GM21619 (cell line): ENCODE measurements at regions not wholly inside any gene's neighbourhood (a gene's known extent, or its start where the extent isn't known, plus 50 kb on each side); places are given as distances from the start of the nearest gene placed in this dataset.
A peak's percentile ranks its signal among the peaks of the same experiment; 100 is the strongest.

ENCODE experiments used
- ATAC-seq: cut with Tn5 transposase; IDR thresholded peaks from one replicate; pipeline ENCODE4 v1.9.1; 2021; ENCODE audit not compliant: unreplicated experiment

- ATAC-seq = no peak
Measured at GRCh38 chr5:56440871-56441740, 208.0 kb upstream of the ANKRD55 start.

GRCh38 chr5:56434986-56435385 is 201.9 kb upstream of the ANKRD55 start:
- no peak for ATAC-seq

GRCh38 chr5:56433039-56433617 is 200.0 kb upstream of the ANKRD55 start:
- no peak for ATAC-seq

- ATAC-seq = no peak
Measured at GRCh38 chr5:56432321-56432720, 199.2 kb upstream of the ANKRD55 start.

- ATAC-seq = no peak
Measured at GRCh38 chr5:56430422-56430821, 197.3 kb upstream of the ANKRD55 start.

GRCh38 chr5:56429110-56429561 is 196.0 kb upstream of the ANKRD55 start:
- no peak for ATAC-seq

- no peak for ATAC-seq
Measured at GRCh38 chr5:56426693-56427092, 193.6 kb upstream of the ANKRD55 start.

- ATAC-seq = no peak
Measured at GRCh38 chr5:56422076-56422762, 189.1 kb upstream of the ANKRD55 start.

- no peak for ATAC-seq
Measured at GRCh38 chr5:56421246-56422075, 188.3 kb upstream of the ANKRD55 start.

- no peak for ATAC-seq
Measured at GRCh38 chr5:56420323-56420722, 187.2 kb upstream of the ANKRD55 start.

- no peak for ATAC-seq
Measured at GRCh38 chr5:56419667-56420066, 186.5 kb upstream of the ANKRD55 start.

- peak; percentile 79 for ATAC-seq
Measured at GRCh38 chr5:56415356-56415765, 182.2 kb upstream of the ANKRD55 start.

GRCh38 chr5:56414066-56414465 is 180.9 kb upstream of the ANKRD55 start:
- ATAC-seq = no peak

GRCh38 chr5:56413546-56413945 is 180.4 kb upstream of the ANKRD55 start:
- ATAC-seq = no peak

GRCh38 chr5:56412601-56413379 is 179.7 kb upstream of the ANKRD55 start:
- peak; percentile 88 for ATAC-seq

- ATAC-seq = no peak
Measured at GRCh38 chr5:56410696-56411095, 177.6 kb upstream of the ANKRD55 start.

GRCh38 chr5:56409331-56410190 is 176.4 kb upstream of the ANKRD55 start:
- ATAC-seq = no peak

- no peak for ATAC-seq
Measured at GRCh38 chr5:56406838-56407237, 173.7 kb upstream of the ANKRD55 start.

GRCh38 chr5:56406221-56406620 is 173.1 kb upstream of the ANKRD55 start:
- ATAC-seq = no peak
